ENCODE measurements at regions not wholly inside any gene's neighbourhood (a gene's known extent, or its start where the extent isn't known, plus 50 kb on each side); places are given as distances from the start of the nearest gene placed in this dataset.
A peak's percentile ranks its signal among the peaks of the same experiment; 100 is the strongest.

DNA sequence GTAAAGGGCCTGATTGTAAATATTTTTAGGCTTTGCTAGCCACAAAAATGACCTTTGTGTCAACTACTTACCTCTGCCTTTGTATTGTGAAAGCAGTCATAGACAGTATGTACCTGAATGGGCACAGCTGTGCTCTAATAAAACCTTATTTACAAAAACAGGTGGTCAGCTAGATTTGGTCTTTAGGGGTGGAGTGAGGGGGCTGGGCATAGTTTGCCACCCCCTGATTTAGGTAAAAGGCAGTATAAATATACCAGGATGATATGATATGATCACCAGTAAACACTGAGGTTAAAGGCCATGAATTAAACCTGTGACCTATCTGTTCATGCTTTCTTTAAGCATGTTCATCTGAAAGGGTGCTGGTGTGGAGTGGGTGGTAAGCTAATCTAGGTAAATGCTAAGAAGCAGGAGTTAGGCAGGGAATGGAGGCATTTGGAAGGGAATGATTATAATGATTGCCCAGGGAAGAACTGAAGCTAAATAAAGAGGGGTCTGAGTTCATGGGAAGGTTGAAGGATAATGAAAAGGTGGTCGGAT is 77.1 kb upstream of the BCAT1 start:
- Histone ChIP-seq H3K36me3 (replicated peaks) (no peaks in the 10 kb centered on the region), H3K4me1 (peaks cover 22% of the 10 kb centered on the region), H3K9me3 (no peaks in the 10 kb centered on the region), H3K27me3 (ENCODE audit: low read depth) (no peaks in the 10 kb centered on the region), H3K4me3 (no peak overlapping the region)
- no peak for DNase-seq (ENCODE audit: low spot score in 2 of 2)
- in situ Hi-C loops (cut with MboI; ENCODE audit: low sequenced_read_pairs): no loop called here

DNA sequence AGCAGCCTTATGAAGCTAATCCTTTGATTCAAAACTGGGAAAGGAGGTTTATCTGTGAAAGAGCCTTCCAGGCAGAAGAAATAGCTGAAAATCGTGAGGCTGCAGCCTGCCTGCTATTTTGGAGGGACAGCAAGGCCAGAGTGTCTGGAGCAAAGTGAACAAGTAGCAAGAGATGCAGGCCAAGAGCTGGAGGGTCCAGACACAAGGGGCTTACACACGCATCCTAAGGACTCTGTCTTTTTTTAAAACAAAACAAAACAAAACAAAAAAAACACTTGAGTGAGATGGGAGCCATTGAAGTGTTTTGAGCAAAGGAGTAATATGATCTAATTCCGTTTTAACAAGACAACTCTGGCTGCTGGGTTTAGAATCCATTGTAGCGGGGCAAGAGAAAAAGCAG is 76.4 kb upstream of the BCAT1 start:
- Histone ChIP-seq H3K27me3 (ENCODE audit: low read depth) (no peaks in the 10 kb centered on the region), H3K4me1 (peaks cover 22% of the 10 kb centered on the region), H3K36me3 (replicated peaks) (no peaks in the 10 kb centered on the region), H3K9me3 (no peaks in the 10 kb centered on the region), H3K4me3 (no peak overlapping the region)
- in situ Hi-C loops (cut with MboI; ENCODE audit: low sequenced_read_pairs): no loop called here
- DNase-seq (ENCODE audit: low spot score in 2 of 2): peak; percentile 29 to 57

- DNase-seq (ENCODE audit: low spot score in 2 of 2): no peak
- H3K27me3 ChIP-seq (ENCODE audit: low read depth): no peaks in the 10 kb centered on the region
- no peaks in the 10 kb centered on the region for H3K36me3 ChIP-seq (replicated peaks)
- H3K4me3 ChIP-seq: no peak overlapping the region
- in situ Hi-C loops (cut with MboI; ENCODE audit: low sequenced_read_pairs): no loop called here
- peaks cover 22% of the 10 kb centered on the region for H3K4me1 ChIP-seq
- H3K9me3 ChIP-seq: no peaks in the 10 kb centered on the region
Observed at GRCh38 chr12:25023808-25024207, 74.9 kb upstream of the BCAT1 start.

- Histone ChIP-seq H3K9me3 (no peaks in the 10 kb centered on the region), H3K4me1 (peaks cover 16% of the 10 kb centered on the region), H3K27me3 (ENCODE audit: low read depth) (no peaks in the 10 kb centered on the region), H3K36me3 (replicated peaks) (no peaks in the 10 kb centered on the region), H3K4me3 (no peak overlapping the region)
- in situ Hi-C loops (cut with MboI; ENCODE audit: low sequenced_read_pairs): no loop called here
- DNase-seq (ENCODE audit: low spot score in 2 of 2): no peak
Observed at GRCh38 chr12:25020621-25021243, 71.8 kb upstream of the BCAT1 start.

- no peaks in the 10 kb centered on the region for H3K9me3 ChIP-seq
- in situ Hi-C loops (cut with MboI; ENCODE audit: low sequenced_read_pairs): no loop called here
- no peaks in the 10 kb centered on the region for H3K27me3 ChIP-seq (ENCODE audit: low read depth)
- no peak overlapping the region for H3K4me3 ChIP-seq
- no peaks in the 10 kb centered on the region for H3K36me3 ChIP-seq (replicated peaks)
- H3K4me1 ChIP-seq: peaks cover 2% of the 10 kb centered on the region
- DNase-seq (ENCODE audit: low spot score in 2 of 2): no peak
Observed at GRCh38 chr12:25018146-25018545, 69.2 kb upstream of the BCAT1 start.

DNA sequence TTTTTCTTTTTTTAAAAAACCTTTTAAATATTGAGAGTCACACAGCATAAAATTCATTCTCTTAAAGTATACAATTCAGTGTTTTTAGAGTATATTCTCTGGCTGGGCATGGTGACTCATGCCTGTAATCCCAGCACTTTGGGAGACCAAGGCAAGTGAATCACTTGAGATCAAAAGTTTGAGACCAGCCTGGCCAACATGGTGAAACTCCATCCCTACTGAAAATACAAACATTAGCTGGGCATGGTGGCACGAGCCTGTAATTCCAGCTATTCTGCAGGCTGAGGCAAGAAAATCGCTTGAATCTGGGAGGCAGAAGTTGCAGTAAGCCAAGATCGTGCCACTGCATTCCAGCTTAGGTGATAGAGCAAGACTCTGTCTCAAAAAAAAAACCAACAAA is 68.4 kb upstream of the BCAT1 start:
- peaks cover 2% of the 10 kb centered on the region for H3K4me1 ChIP-seq
- H3K9me3 ChIP-seq: no peaks in the 10 kb centered on the region
- in situ Hi-C loops (cut with MboI; ENCODE audit: low sequenced_read_pairs): no loop called here
- H3K27me3 ChIP-seq (ENCODE audit: low read depth): no peaks in the 10 kb centered on the region
- H3K36me3 ChIP-seq (replicated peaks): no peaks in the 10 kb centered on the region
- no peak for DNase-seq (ENCODE audit: low spot score in 2 of 2)
- no peak overlapping the region for H3K4me3 ChIP-seq

DNA sequence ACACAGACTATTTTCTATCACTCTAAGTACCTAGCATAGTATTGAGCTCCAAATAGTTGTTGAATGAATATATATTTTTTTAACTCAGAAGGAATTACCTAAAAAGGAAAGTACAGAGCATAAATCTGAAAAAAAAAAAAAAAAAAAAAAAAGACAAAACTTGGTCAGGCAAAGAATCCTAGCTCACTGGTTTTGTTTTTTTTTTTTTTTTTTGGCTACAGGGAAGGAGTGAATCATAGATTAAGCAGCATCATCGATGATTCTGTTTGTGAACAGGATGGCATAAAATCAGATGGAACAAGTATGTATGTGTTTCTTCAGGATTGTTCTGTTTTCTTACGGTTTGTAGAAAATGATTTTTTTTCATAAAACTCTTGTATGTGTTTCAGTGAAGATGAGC is 66.1 kb upstream of the BCAT1 start:
- in situ Hi-C loops (cut with MboI; ENCODE audit: low sequenced_read_pairs): no loop called here
- Histone ChIP-seq H3K27me3 (ENCODE audit: low read depth) (no peaks in the 10 kb centered on the region), H3K4me3 (no peak overlapping the region), H3K9me3 (no peaks in the 10 kb centered on the region), H3K4me1 (no peaks in the 10 kb centered on the region), H3K36me3 (replicated peaks) (no peaks in the 10 kb centered on the region)
- no peak for DNase-seq (ENCODE audit: low spot score in 2 of 2)

GRCh38 chr12:25013061-25013460 is 64.2 kb upstream of the BCAT1 start:
- Histone ChIP-seq H3K4me3 (no peak overlapping the region), H3K36me3 (replicated peaks) (no peaks in the 10 kb centered on the region), H3K27me3 (ENCODE audit: low read depth) (no peaks in the 10 kb centered on the region), H3K9me3 (no peaks in the 10 kb centered on the region), H3K4me1 (no peaks in the 10 kb centered on the region)
- in situ Hi-C loops (cut with MboI; ENCODE audit: low sequenced_read_pairs): no loop called here
- no peak for DNase-seq (ENCODE audit: low spot score in 2 of 2)

DNA sequence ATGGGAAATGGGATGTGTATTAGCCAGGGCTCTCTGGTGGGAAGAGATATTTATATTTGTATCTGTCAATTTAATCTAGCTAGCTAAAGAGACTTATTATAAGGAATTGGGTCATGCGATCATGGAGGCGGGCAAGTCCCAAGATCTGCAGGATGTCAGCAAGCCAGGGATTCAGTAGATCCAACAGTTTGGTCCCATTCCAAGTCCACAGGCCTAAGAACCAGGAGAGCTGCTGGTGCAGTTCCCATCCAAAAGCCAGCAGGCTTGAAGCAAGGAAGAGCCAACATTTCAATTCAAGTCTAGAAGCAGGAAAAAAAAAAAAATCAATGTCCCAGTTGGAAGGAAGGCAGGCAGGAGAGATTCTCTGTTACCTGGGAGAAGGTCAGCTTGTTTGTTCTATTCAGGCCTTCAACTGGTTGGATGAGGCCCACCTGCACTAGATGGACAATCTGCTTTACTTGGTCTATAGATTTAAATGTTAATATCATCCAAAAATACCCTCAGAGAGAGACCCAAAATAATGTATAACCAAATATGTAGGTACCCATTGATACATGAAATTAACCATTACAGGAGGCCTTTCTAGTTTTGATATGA is 60.7 kb upstream of the BCAT1 start:
- Histone ChIP-seq H3K36me3 (replicated peaks) (no peaks in the 10 kb centered on the region), H3K4me1 (no peaks in the 10 kb centered on the region), H3K27me3 (ENCODE audit: low read depth) (no peaks in the 10 kb centered on the region), H3K4me3 (no peak overlapping the region), H3K9me3 (no peaks in the 10 kb centered on the region)
- no peak for DNase-seq (ENCODE audit: low spot score in 2 of 2)
- in situ Hi-C loops (cut with MboI; ENCODE audit: low sequenced_read_pairs): no loop called here

- DNase-seq (ENCODE audit: low spot score in 2 of 2): no peak
- Histone ChIP-seq H3K36me3 (replicated peaks) (no peaks in the 10 kb centered on the region), H3K4me1 (no peaks in the 10 kb centered on the region), H3K4me3 (no peak overlapping the region), H3K9me3 (no peaks in the 10 kb centered on the region), H3K27me3 (ENCODE audit: low read depth) (no peaks in the 10 kb centered on the region)
- in situ Hi-C loops (cut with MboI; ENCODE audit: low sequenced_read_pairs): no loop called here
Observed at GRCh38 chr12:25005376-25005775, 56.5 kb upstream of the BCAT1 start.

DNA sequence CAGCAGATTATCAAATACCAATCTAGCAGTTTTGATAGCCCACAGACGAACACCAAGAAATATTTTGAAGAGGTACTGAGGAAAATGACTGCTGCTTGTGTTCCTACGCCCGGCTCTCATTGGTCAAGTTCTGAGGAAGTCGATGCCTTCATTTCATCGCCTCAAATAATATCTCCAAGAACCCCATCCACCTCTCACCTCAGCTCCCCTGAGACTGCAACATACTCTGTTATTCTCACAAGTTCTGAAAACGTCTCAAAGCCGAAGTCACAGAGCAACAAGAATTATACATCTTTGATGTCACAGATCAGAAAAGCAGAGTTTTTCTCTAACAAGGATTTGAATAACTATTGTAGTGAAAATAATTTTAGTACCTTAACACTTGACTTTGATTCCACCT is 55.5 kb upstream of the BCAT1 start:
- Histone ChIP-seq H3K27me3 (ENCODE audit: low read depth) (no peaks in the 10 kb centered on the region), H3K4me3 (no peak overlapping the region), H3K9me3 (no peaks in the 10 kb centered on the region), H3K4me1 (no peaks in the 10 kb centered on the region), H3K36me3 (replicated peaks) (no peaks in the 10 kb centered on the region)
- DNase-seq (ENCODE audit: low spot score in 2 of 2): no peak
- in situ Hi-C loops (cut with MboI; ENCODE audit: low sequenced_read_pairs): no loop called here

- in situ Hi-C loops (cut with MboI; ENCODE audit: low sequenced_read_pairs): no loop called here
- H3K36me3 ChIP-seq (replicated peaks): no peaks in the 10 kb centered on the region
- no peaks in the 10 kb centered on the region for H3K27me3 ChIP-seq (ENCODE audit: low read depth)
- no peaks in the 10 kb centered on the region for H3K4me1 ChIP-seq
- H3K9me3 ChIP-seq: no peaks in the 10 kb centered on the region
- H3K4me3 ChIP-seq: no peak overlapping the region
- DNase-seq (ENCODE audit: low spot score in 2 of 2): no peak
Observed at GRCh38 chr12:25001311-25001710, 52.4 kb upstream of the BCAT1 start.

All from HAP-1 (cell line).